ENCODE measurements at regions not wholly inside any gene's neighbourhood (a gene's known extent, or its start where the extent isn't known, plus 50 kb on each side); places are given as distances from the start of the nearest gene placed in this dataset.

- Histone ChIP-seq H3K27ac (peak overlapping the region in 1 of 2 donors; percentile 17), H3K9me3 (no peaks in the 10 kb centered on the region), H3K36me3 (no peaks in the 10 kb centered on the region), H3K4me3 (no peak overlapping the region), H3K27me3 (no peaks in the 10 kb centered on the region), H3K4me1 (peaks cover 0 to 16% (median 0%) of the 10 kb centered on the region in 4 donors)
- no peak for TF ChIP-seq CTCF (IDR thresholded peaks at IDR 0.05)
- DNase-seq: peak in 1 of 2 donors; percentile 22
- intact Hi-C loops (cut with DNase I; ENCODE audit: low total_unique reads): no loop called here
These were observed 939.9 kb upstream of the SOX9 start for GRCh38 chr17:71180801-71181385.

- H3K9me3 ChIP-seq: no peaks in the 10 kb centered on the region
- no peak overlapping the region for H3K27ac ChIP-seq
- no peaks in the 10 kb centered on the region for H3K27me3 ChIP-seq
- no peak overlapping the region for H3K4me3 ChIP-seq
- TF ChIP-seq CTCF (IDR thresholded peaks at IDR 0.05): no peak
- H3K36me3 ChIP-seq: no peaks in the 10 kb centered on the region
- no peak for DNase-seq
- peaks cover 0 to 16% (median 0%) of the 10 kb centered on the region in 4 donors for H3K4me1 ChIP-seq
- intact Hi-C loops (cut with DNase I; ENCODE audit: low total_unique reads): no loop called here
These were observed 937.7 kb upstream of the SOX9 start for GRCh38 chr17:71183066-71183660.

- H3K4me3 ChIP-seq: no peak overlapping the region
- H3K27ac ChIP-seq: no peak overlapping the region
- H3K36me3 ChIP-seq: no peaks in the 10 kb centered on the region
- intact Hi-C loops (cut with DNase I; ENCODE audit: low total_unique reads): no loop called here
- DNase-seq: peak in 1 of 2 donors; percentile 19
- no peaks in the 10 kb centered on the region for H3K9me3 ChIP-seq
- peaks cover 0 to 16% (median 0%) of the 10 kb centered on the region in 4 donors for H3K4me1 ChIP-seq
- TF ChIP-seq CTCF (IDR thresholded peaks at IDR 0.05): no peak
- no peaks in the 10 kb centered on the region for H3K27me3 ChIP-seq
These were observed 936.1 kb upstream of the SOX9 start for GRCh38 chr17:71184716-71185115.

- no peak for DNase-seq
- Histone ChIP-seq H3K4me1 (no peaks in the 10 kb centered on the region), H3K27ac (no peak overlapping the region), H3K4me3 (no peak overlapping the region), H3K36me3 (no peaks in the 10 kb centered on the region), H3K9me3 (no peaks in the 10 kb centered on the region), H3K27me3 (no peaks in the 10 kb centered on the region)
- intact Hi-C loops (cut with DNase I; ENCODE audit: low total_unique reads): no loop called here
- TF ChIP-seq CTCF (IDR thresholded peaks at IDR 0.05): no peak
These were observed 933.5 kb upstream of the SOX9 start for GRCh38 chr17:71187145-71187878.

GRCh38 chr17:71188811-71189492, 931.9 kb upstream of the SOX9 start:
- H3K36me3 ChIP-seq: no peaks in the 10 kb centered on the region
- no peak for DNase-seq
- no peak overlapping the region for H3K4me3 ChIP-seq
- intact Hi-C loops (cut with DNase I; ENCODE audit: low total_unique reads): no loop called here
- no peak overlapping the region for H3K27ac ChIP-seq
- H3K4me1 ChIP-seq: no peaks in the 10 kb centered on the region
- H3K27me3 ChIP-seq: no peaks in the 10 kb centered on the region
- H3K9me3 ChIP-seq: no peaks in the 10 kb centered on the region
- no peak for TF ChIP-seq CTCF (IDR thresholded peaks at IDR 0.05)

Data from tibial artery (tissue), 4 donors.